ENCODE measurements at regions not wholly inside any gene's neighbourhood (a gene's known extent, or its start where the extent isn't known, plus 50 kb on each side); places are given as distances from the start of the nearest gene placed in this dataset.
"Not testable (repeated sequence)": the region's sequence is repeated elsewhere in the genome, so short reads cannot be mapped to it uniquely, and the experiment has no call there.

DNA sequence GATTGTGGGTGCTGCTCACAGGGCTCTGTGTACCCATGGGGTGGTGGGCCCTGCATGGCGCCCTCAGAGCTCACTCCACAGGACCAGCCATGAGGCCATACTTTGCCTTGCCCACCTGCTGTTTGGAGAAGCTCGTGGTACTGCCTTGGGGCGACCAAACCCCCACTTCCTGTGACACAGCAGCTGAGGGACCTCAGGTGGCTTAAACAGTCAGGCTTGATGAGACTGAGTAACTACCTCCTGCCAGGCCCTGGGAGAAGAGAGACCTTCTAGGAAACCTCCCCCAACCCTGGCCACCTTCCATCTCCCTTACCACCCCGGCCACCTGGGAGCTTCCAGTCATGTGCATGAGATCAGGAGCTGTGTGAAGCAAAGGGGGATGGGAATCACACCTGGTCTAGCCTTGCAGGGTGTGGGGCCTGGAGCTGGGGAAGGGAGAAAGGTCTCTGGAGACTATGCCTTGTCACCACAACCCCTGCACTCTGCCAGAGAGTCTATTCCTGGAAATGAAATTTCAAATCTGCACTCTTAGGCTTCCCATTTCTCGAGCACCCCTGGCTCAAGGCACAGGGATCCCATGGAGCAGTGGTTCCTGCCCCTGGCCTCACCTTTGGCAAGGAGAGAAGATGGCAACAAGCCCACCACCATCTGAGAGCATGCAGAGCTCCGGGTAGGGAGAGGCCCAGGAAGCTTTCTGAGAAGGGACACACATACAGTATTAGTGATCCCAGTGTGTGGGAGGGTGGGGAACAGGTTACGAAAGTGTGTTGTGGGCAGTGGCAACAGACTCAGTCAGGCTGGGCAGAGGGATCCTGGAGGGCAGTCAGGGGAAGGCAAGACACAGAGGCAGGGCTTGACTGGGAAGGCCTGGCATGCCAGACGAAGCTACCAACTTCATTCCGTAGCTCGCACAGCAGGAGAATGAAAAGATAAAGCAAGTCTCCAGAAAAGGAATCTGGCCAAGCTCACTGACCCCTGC lies 125.0 kb downstream of the URI1 start:
- DNase-seq = no peak

GRCh38 chr19:30067956-30068506 lies 126.0 kb downstream of the URI1 start:
- DNase-seq = not testable (repeated sequence)

- no peak for DNase-seq
Measured at GRCh38 chr19:30068528-30069395, 126.7 kb downstream of the URI1 start.

GRCh38 chr19:30069535-30070197 lies 127.6 kb downstream of the URI1 start:
- no peak for DNase-seq

- DNase-seq = no peak
Measured at GRCh38 chr19:30070198-30070967, 128.3 kb downstream of the URI1 start.

DNA sequence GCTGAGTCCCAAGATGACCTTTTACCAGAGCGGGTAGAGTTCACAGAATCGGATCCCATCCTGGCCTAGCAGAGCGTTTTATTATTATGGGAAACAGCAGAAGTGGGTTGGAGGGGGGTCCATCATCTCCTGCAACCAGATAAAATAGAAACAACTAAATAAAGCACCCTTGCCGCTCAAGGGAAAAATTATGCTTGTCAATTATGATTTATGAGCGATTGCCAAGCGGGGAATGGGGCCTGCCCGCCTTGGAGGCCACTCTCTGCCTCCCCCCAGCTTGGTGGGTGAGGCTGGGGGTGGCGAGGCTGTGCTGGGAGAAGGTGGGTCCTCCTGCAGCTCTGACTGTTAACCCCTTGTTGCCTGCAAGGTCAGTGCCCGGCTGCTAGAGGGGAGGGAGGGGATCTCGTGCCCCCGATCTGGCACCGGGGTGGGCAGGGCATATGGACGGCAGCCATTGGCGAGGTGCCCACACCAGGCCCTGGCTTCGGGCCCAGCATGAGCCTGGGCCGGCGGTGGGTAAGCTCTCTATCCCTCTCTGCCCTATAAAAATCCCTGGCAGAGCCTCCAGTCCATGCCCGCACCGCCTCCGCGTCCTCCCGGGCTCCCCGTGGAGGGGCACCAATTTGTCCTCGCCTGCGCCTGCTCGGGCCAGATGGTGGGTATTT lies 129.1 kb downstream of the URI1 start:
- no peak for DNase-seq

GRCh38 chr19:30071871-30072270 lies 129.8 kb downstream of the URI1 start:
- DNase-seq = no peak

- DNase-seq = no peak
Measured at GRCh38 chr19:30073152-30074000, 131.3 kb downstream of the URI1 start.

DNA sequence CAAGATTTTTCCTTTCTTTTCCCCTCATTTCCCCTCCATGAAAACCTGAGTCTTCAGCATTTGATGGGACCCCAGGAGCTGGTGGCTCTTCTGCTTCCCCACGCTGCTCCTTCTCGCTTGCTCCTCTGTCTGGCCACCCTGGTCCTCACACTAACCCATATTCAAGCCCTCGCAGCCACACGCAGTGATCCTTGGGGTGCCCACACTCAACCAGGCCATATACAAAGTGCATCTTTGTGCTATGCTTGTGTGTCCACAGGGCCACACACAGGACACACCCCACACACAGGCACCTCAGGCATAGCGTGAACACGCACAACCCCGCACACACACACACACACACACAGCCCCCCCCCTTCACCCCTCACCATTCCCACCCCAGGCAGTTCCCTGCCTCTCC lies 132.1 kb downstream of the URI1 start:
- DNase-seq = no peak

- DNase-seq = no peak
Measured at GRCh38 chr19:30074741-30075715, 133.0 kb downstream of the URI1 start.

DNA sequence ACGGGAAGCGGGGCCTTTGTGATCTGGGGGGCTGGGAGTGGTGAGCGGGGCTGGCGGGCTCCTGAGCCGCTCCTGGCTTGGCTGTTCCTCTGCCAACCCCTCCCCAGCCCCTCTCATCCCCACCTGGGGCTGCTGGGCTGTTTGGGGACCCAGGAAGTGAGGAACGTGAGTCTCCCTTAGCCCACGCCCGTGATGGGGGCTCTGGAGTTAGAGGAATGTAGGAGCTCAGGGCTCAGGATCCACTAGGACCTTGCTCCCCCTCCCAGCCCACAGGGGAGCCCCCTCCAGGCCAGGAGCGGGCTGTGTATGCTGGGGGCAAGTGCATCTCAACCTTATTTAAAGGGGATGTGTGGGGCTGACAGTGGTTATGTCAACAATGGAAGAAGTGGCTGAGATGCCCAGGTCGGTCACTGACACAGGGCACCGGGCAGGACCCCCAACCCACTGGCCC lies 134.1 kb downstream of the URI1 start:
- no peak for DNase-seq

DNA sequence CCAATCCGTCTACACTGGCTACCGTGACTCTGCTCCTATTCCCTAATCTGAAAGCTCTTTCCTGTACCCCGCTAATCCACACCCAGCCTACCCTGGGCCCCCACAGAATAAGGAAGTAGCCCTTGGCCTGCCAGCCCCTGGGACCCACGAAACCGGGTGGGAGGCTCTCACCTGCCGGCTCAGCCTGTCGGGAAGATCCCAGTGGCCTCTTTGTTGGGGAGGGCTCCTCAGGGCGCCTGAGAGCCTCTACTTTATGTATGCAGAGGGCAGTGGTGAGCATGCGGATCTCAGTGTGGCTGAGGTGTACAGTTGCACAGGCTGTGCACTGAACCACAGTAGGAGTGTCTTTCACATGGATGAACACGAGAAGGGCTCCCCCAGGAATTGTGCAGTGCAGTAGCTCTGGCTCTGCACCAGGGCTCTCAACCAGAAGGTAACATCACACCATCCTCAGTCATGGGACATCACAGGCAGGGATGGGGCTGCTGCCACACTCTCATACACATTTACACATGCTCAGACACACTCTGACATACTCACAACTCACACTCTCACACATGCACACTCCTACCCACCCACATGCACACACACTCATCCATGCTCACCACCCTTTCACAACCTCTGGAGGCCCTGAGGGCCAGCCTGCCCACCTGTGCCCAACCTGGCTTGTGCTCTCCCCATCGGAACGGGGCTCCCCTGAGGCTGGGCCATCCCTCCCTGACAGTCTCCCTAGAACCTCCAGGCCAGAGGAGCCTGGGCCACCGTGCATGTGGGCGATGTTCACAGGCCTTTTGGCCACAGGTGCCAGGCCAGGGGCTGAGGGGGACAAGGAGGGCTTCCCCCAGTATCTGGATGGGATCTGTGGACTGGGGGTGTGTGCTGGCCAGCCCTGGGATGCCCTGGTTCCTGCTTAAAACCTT lies 135.0 kb downstream of the URI1 start:
- no peak for DNase-seq

GRCh38 chr19:30077851-30078355 lies 135.9 kb downstream of the URI1 start:
- no peak for DNase-seq

DNA sequence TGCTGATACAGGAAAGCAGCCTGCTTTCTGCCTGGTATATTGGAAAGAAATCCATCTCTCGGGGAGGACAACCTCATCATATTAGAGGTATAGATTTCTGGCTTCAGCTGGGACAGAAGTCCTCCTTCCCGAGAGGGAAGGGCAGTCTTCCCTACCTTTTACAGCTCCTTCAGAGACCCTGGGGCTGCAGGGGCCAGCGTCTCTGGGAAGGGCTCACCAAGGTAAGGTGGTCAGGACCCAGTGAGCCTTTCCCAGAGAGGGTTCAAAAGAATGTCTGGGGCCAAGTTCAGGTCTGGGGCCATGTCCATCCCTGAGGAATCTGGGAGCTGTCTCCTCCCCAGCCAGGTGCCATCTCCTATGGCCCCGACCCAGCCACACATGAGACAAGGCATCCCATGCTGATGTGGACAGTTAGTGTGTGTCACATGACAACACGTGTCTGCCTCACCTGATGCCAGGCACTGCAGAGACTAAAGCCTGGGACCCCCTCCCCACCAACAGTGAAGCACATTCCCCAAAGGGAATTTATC lies 136.4 kb downstream of the URI1 start:
- DNase-seq = no peak

- DNase-seq = no peak
Measured at GRCh38 chr19:30079200-30079599, 137.2 kb downstream of the URI1 start.

GRCh38 chr19:30082168-30082567 lies 140.1 kb downstream of the URI1 start:
- DNase-seq = no peak

GRCh38 chr19:30082611-30083010 lies 140.6 kb downstream of the URI1 start:
- no peak for DNase-seq

All from occipital lobe (tissue), 1 donor.